ENCODE measurements at regions not wholly inside any gene's neighbourhood (a gene's known extent, or its start where the extent isn't known, plus 50 kb on each side); places are given as distances from the start of the nearest gene placed in this dataset.

DNA sequence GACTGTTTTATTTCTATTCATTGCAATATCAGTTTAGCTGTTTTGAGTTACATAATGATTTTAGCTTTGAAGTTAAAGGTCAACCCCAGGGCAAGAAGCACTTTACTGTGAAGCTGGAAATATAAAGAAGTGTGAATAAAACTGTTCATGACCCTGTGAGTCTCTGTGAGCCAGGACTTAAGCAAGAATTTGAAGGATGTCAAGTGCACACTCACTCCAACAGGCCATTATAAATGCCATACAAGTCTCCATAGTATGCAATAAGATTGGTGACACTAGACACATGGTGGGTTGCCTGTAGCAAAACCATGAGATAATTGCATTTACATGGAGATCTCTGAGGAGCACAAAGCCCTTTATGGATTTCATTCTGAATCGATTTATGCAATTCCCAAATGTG lies 318.7 kb upstream of the ITGA1 start:
- TF ChIP-seq POLR2A (IDR thresholded peaks at IDR 0.05) (no peak), CTCF (IDR thresholded peaks at IDR 0.05) (no peak)

Measured in stomach (tissue), 4 donors.